ENCODE measurements at regions not wholly inside any gene's neighbourhood (a gene's known extent, or its start where the extent isn't known, plus 50 kb on each side); places are given as distances from the start of the nearest gene placed in this dataset.

- DNase-seq (ENCODE audit: low read depth, low spot score): no peak
These were observed 472.3 kb downstream of the PDHA2 start for GRCh38 chr4:96312046-96312685.

- DNase-seq (ENCODE audit: low read depth, low spot score): no peak
These were observed 475.9 kb downstream of the PDHA2 start for GRCh38 chr4:96315815-96316214.

GRCh38 chr4:96316776-96317175, 476.9 kb downstream of the PDHA2 start:
- no peak for DNase-seq (ENCODE audit: low read depth, low spot score)

- no peak for DNase-seq (ENCODE audit: low read depth, low spot score)
These were observed 478.0 kb downstream of the PDHA2 start for GRCh38 chr4:96317891-96318290.

- no peak for DNase-seq (ENCODE audit: low read depth, low spot score)
These were observed 487.0 kb downstream of the PDHA2 start for GRCh38 chr4:96326846-96327245.

GRCh38 chr4:96342196-96342595, 502.3 kb downstream of the PDHA2 start:
- no peak for DNase-seq (ENCODE audit: low read depth, low spot score)

- no peak for DNase-seq (ENCODE audit: low read depth, low spot score)
These were observed 503.0 kb downstream of the PDHA2 start for GRCh38 chr4:96342790-96343455.

GRCh38 chr4:96343836-96344235, 503.9 kb downstream of the PDHA2 start:
- no peak for DNase-seq (ENCODE audit: low read depth, low spot score)

- no peak for DNase-seq (ENCODE audit: low read depth, low spot score)
These were observed 507.7 kb downstream of the PDHA2 start for GRCh38 chr4:96347582-96347981.

- no peak for DNase-seq (ENCODE audit: low read depth, low spot score)
These were observed 512.2 kb downstream of the PDHA2 start for GRCh38 chr4:96352051-96352517.

GRCh38 chr4:96354036-96354712, 514.3 kb downstream of the PDHA2 start:
- DNase-seq (ENCODE audit: low read depth, low spot score): no peak

GRCh38 chr4:96355414-96355813, 515.5 kb downstream of the PDHA2 start:
- no peak for DNase-seq (ENCODE audit: low read depth, low spot score)

- no peak for DNase-seq (ENCODE audit: low read depth, low spot score)
These were observed 516.9 kb downstream of the PDHA2 start for GRCh38 chr4:96356591-96357370.

GRCh38 chr4:96366632-96367031, 526.7 kb downstream of the PDHA2 start:
- DNase-seq (ENCODE audit: low read depth, low spot score): no peak

GRCh38 chr4:96375367-96375766, 535.5 kb downstream of the PDHA2 start:
- DNase-seq (ENCODE audit: low read depth, low spot score): no peak

GRCh38 chr4:96379524-96379923, 539.6 kb downstream of the PDHA2 start:
- DNase-seq (ENCODE audit: low read depth, low spot score): no peak

GRCh38 chr4:96380106-96380505, 540.2 kb downstream of the PDHA2 start:
- no peak for DNase-seq (ENCODE audit: low read depth, low spot score)

GRCh38 chr4:96383349-96383748, 543.5 kb downstream of the PDHA2 start:
- no peak for DNase-seq (ENCODE audit: low read depth, low spot score)

GRCh38 chr4:96389770-96390169, 549.9 kb downstream of the PDHA2 start:
- no peak for DNase-seq (ENCODE audit: low read depth, low spot score)

GRCh38 chr4:96390404-96390803, 550.5 kb downstream of the PDHA2 start:
- no peak for DNase-seq (ENCODE audit: low read depth, low spot score)

GRCh38 chr4:96395747-96396146, 555.9 kb downstream of the PDHA2 start:
- no peak for DNase-seq (ENCODE audit: low read depth, low spot score)

GRCh38 chr4:96406742-96407141, 566.8 kb downstream of the PDHA2 start:
- DNase-seq (ENCODE audit: low read depth, low spot score): no peak
